IMR-90 (cell line): ENCODE measurements at regions not wholly inside any gene's neighbourhood (a gene's known extent, or its start where the extent isn't known, plus 50 kb on each side); places are given as distances from the start of the nearest gene placed in this dataset.

Experiments
- ATAC-seq: fragments of 200-7000 bp; cut with Tn5 transposase; 2 replicates; pipeline ENCODE4 v1.9.1; 2020; ENCODE audit warnings: low read depth, mild to moderate bottlenecking, moderate library complexity
- BruUV-seq: library from RNA; stranded (reverse); fragments of 400-500 nt; replicated peaks from 2 replicates; lab custom pipeline; 2021; lab: Mats Ljungman, UMichigan
- CTCF ChIA-PET: fragments of 300-600 bp; formaldehyde crosslinking; extraction: SDS; loops from one replicate; lab custom pipeline; 2021; ENCODE audit warnings: antibody characterized with exemption; lab: Yijun Ruan, JAX
- POLR2A ChIA-PET: fragments of 300-600 bp; sonication (Branson Sonifier 250); formaldehyde crosslinking; loops from one replicate; lab custom pipeline; 2022; ENCODE audit warnings: antibody characterized with exemption; ENCODE audit not compliant: unreplicated experiment; lab: Charles Lee
- DNase-seq: peaks from one replicate; pipeline ENCODE4 v3.0.0; 2013
- H2AFZ ChIP-seq: replicated peaks from 2 replicates; pipeline ENCODE3; 2013; ENCODE audit warnings: low read length, mild to moderate bottlenecking; ENCODE audit not compliant: poor library complexity
- H2AK5ac ChIP-seq: 2 replicates; pipeline ENCODE4 v1.6.1; 2013; ENCODE audit warnings: low read depth, low read length, inconsistent platforms
- H2AK9ac ChIP-seq: replicated peaks from 2 replicates; pipeline ENCODE3; 2013; ENCODE audit warnings: mild to moderate bottlenecking, low read depth, low read length, moderate library complexity; ENCODE audit not compliant: poor library complexity
- H2BK120ac ChIP-seq: 2 replicates; pipeline ENCODE4 v1.6.1; 2013; ENCODE audit warnings: low read depth, low read length, inconsistent platforms
- H2BK15ac ChIP-seq: 3 replicates; pipeline ENCODE4 v1.6.1; 2013; ENCODE audit warnings: low read depth, low read length, inconsistent platforms
- H2BK20ac ChIP-seq: 2 replicates; pipeline ENCODE4 v1.6.1; 2013; ENCODE audit warnings: low read depth, mild to moderate bottlenecking, inconsistent platforms, low read length, moderate library complexity
- H2BK5ac ChIP-seq: 2 replicates; pipeline ENCODE4 v1.6.1; 2013; ENCODE audit warnings: mild to moderate bottlenecking, low read depth, low read length, inconsistent platforms; ENCODE audit not compliant: poor library complexity, severe bottlenecking
- H3K14ac ChIP-seq: replicated peaks from 2 replicates; pipeline ENCODE4 v1.6.1; 2013; ENCODE audit warnings: low read depth, low read length, inconsistent platforms
- H3K18ac ChIP-seq: 2 replicates; pipeline ENCODE4 v1.6.1; 2013; ENCODE audit warnings: low read depth, low read length, control low read depth
- H3K23ac ChIP-seq: 2 replicates; pipeline ENCODE4 v1.6.1; 2013; ENCODE audit warnings: low read depth, low read length, inconsistent platforms
- H3K27ac ChIP-seq: 2 replicates; pipeline ENCODE4 v1.5.1; 2013; ENCODE audit warnings: mild to moderate bottlenecking, control low read depth, low read length; ENCODE audit not compliant: insufficient read depth
- H3K27me3 ChIP-seq: 2 replicates; pipeline ENCODE4 v1.6.1; 2013; ENCODE audit warnings: low read length; ENCODE audit not compliant: control insufficient read depth, insufficient read depth
- H3K36me3 ChIP-seq: 2 replicates; pipeline ENCODE4 v1.6.1; 2013; ENCODE audit warnings: low read length, mixed read lengths; ENCODE audit not compliant: control insufficient read depth, insufficient read depth
- H3K4ac ChIP-seq: 2 replicates; pipeline ENCODE4 v1.6.1; 2013; ENCODE audit warnings: low read depth, low read length, inconsistent platforms
- H3K4me1 ChIP-seq: 2 replicates; pipeline ENCODE4 v1.6.1; 2013; ENCODE audit warnings: low read length, mixed read lengths; ENCODE audit not compliant: control insufficient read depth, insufficient read depth
- H3K4me2 ChIP-seq: 2 replicates; pipeline ENCODE4 v1.6.1; 2013; ENCODE audit warnings: low read depth, mild to moderate bottlenecking, control low read depth, low read length, moderate library complexity
- H3K4me3 ChIP-seq: 2 replicates; pipeline ENCODE4 v1.5.1; 2013; ENCODE audit warnings: low read depth, mild to moderate bottlenecking, control low read depth, low read length, moderate library complexity; ENCODE audit not compliant: insufficient read depth
- H3K56ac ChIP-seq: 2 replicates; pipeline ENCODE4 v1.6.1; 2013; ENCODE audit warnings: low read length, inconsistent platforms; ENCODE audit not compliant: insufficient read depth; ENCODE audit errors: extremely low read depth
- H3K79me1 ChIP-seq, 2 experiments: 2 replicates each; pipeline ENCODE4 v1.6.1; 2013; ENCODE audit warnings: low read length in 2 of 2, inconsistent platforms in 1 of 2, low read depth in 1 of 2
- H3K9ac ChIP-seq: 2 replicates; pipeline ENCODE4 v1.6.1; 2013; ENCODE audit warnings: low read depth, low read length, control low read depth
- H3K9me1 ChIP-seq: 2 replicates; pipeline ENCODE4 v1.6.1; 2013; ENCODE audit warnings: low read length, inconsistent platforms; ENCODE audit not compliant: insufficient read depth
- H3K9me3 ChIP-seq: 2 replicates; pipeline ENCODE4 v1.6.1; 2013; ENCODE audit warnings: low read length; ENCODE audit not compliant: control insufficient read depth, insufficient read depth
- H4K20me1 ChIP-seq: 2 replicates; pipeline ENCODE4 v1.6.1; 2013; ENCODE audit warnings: low read length, inconsistent platforms; ENCODE audit not compliant: insufficient read depth
- H4K5ac ChIP-seq: 2 replicates; pipeline ENCODE4 v1.6.1; 2013; ENCODE audit warnings: mild to moderate bottlenecking, low read depth, low read length, control low read depth
- H4K8ac ChIP-seq, 2 experiments: 2 replicates each; pipeline ENCODE4 v1.6.1; 2013; ENCODE audit warnings: low read depth in 2 of 2, low read length in 2 of 2, control low read depth in 1 of 2, inconsistent platforms in 1 of 2
- H4K91ac ChIP-seq: 2 replicates; pipeline ENCODE4 v1.6.1; 2013; ENCODE audit warnings: low read depth, low read length, inconsistent platforms; ENCODE audit not compliant: insufficient read depth
- BHLHE40 ChIP-seq: fragments of 150-350 bp; IDR thresholded peaks from 2 replicates; pipeline ENCODE4 v1.6.1; 2016; ENCODE audit warnings: mild to moderate bottlenecking, low read depth, low read length
- CEBPB ChIP-seq: IDR thresholded peaks from 2 replicates; pipeline ENCODE4 v1.6.1; 2012; ENCODE audit warnings: low read depth, low read length, improper control_type of control experiment
- CHD1 ChIP-seq: IDR thresholded peaks from 2 replicates; pipeline ENCODE4 v1.6.1; 2012; ENCODE audit warnings: low read depth, low read length, improper control_type of control experiment
- CTCF ChIP-seq: conservative IDR thresholded peaks from 2 replicates; pipeline ENCODE4 v1.5.1; 2012; ENCODE audit warnings: mild to moderate bottlenecking, low read depth, low read length, improper control_type of control experiment
- ELK1 ChIP-seq: fragments of 150-350 bp; IDR thresholded peaks from 2 replicates; pipeline ENCODE4 v1.6.1; 2016; ENCODE audit warnings: low read depth, mild to moderate bottlenecking, low read length, moderate library complexity, borderline replicate concordance
- FOS ChIP-seq: fragments of 150-350 bp; IDR thresholded peaks from 2 replicates; pipeline ENCODE4 v1.6.1; 2016; ENCODE audit warnings: low read depth, low read length
- MAFK ChIP-seq: IDR thresholded peaks from 2 replicates; pipeline ENCODE4 v1.6.1; 2012; ENCODE audit warnings: low read depth, low read length, improper control_type of control experiment
- MAZ ChIP-seq: IDR thresholded peaks from 2 replicates; pipeline ENCODE4 v1.6.1; 2012; ENCODE audit warnings: low read depth, mild to moderate bottlenecking, low read length, improper control_type of control experiment, moderate library complexity, borderline replicate concordance
- MXI1 ChIP-seq: IDR thresholded peaks from 2 replicates; pipeline ENCODE4 v1.6.1; 2012; ENCODE audit warnings: low read depth, mild to moderate bottlenecking, low read length, moderate library complexity, borderline replicate concordance
- POLR2A ChIP-seq: IDR thresholded peaks from 2 replicates; pipeline ENCODE4 v1.6.1; 2012; ENCODE audit warnings: mild to moderate bottlenecking, low read depth, low read length
- RCOR1 ChIP-seq: IDR thresholded peaks from 2 replicates; pipeline ENCODE4 v1.6.1; 2012; ENCODE audit warnings: mild to moderate bottlenecking, low read length, improper control_type of control experiment; ENCODE audit not compliant: insufficient replicate concordance
- RFX5 ChIP-seq: IDR thresholded peaks from 2 replicates; pipeline ENCODE4 v1.8.0; 2012; ENCODE audit warnings: low read depth, mild to moderate bottlenecking, low read length, moderate library complexity
- SMC3 ChIP-seq: fragments of 150-350 bp; IDR thresholded peaks from 2 replicates; pipeline ENCODE4 v1.6.1; 2016; ENCODE audit warnings: low read depth, mild to moderate bottlenecking, antibody characterized with exemption, low read length, moderate library complexity
- WGBS, 2 experiments: methylation state at CpG; one replicate each; pipeline versions ENCODE4 v1.1.5 to v1.1.7; 2013; ENCODE audit warnings: missing lambda C conversion rate in 2 of 2; ENCODE audit not compliant: insufficient read length in 1 of 2; ENCODE audit errors: extremely low coverage in 2 of 2; 5-methylcytosine and 5-hydroxymethylcytosine counted together
- dilution Hi-C: fragments of 300-500 bp; cut with HindIII; formaldehyde crosslinking; loops from one replicate; pipeline ENCODE4 v1.14.3; 2018; ENCODE audit warnings: low sequenced_read_pairs; ENCODE audit not compliant: unreplicated experiment
- in situ Hi-C: fragments of 300-500 bp; cut with MboI; formaldehyde crosslinking; loops from 3 replicates; pipeline ENCODE4 v1.14.3; 2019; ENCODE audit warnings: low sequenced_read_pairs, inconsistent platforms, mixed read lengths
- intact Hi-C: fragments of 100-400 bp; cut with micrococcal nuclease; formaldehyde crosslinking; loops from 2 replicates; pipeline ENCODE4 v1.10.0; 2022

GRCh38 chr13:67917291-67917987, 687.3 kb upstream of the PCDH9 start:
- H4K20me1 ChIP-seq = no peaks in the 10 kb centered on the region
- DNase-seq (no peak), ATAC-seq (no peak)
- H3K36me3 ChIP-seq = no peaks in the 10 kb centered on the region
- no peak overlapping the region for H2AK9ac ChIP-seq
- dilution Hi-C loops (no loop called here), in situ Hi-C loops (no loop called here), intact Hi-C loops (no loop called here)
- no peaks in the 10 kb centered on the region for H3K4me1 ChIP-seq
- H3K9me1 ChIP-seq = no peaks in the 10 kb centered on the region
- no peak overlapping the region for H2BK15ac ChIP-seq
- H2AK5ac ChIP-seq = no peak overlapping the region
- H3K14ac ChIP-seq = no peak overlapping the region
- no peak overlapping the region for H4K91ac ChIP-seq
- H2BK5ac ChIP-seq = no peak overlapping the region
- H2BK120ac ChIP-seq = no peak overlapping the region
- no peak overlapping the region for H3K4me3 ChIP-seq
- H3K9ac ChIP-seq = no peak overlapping the region
- peaks cover 2% of the 10 kb centered on the region for H3K9me3 ChIP-seq
- H3K4ac ChIP-seq = no peak overlapping the region
- no peak overlapping the region for H4K5ac ChIP-seq
- no peak overlapping the region for H4K8ac ChIP-seq
- no peak overlapping the region for H3K18ac ChIP-seq
- ChIA-PET CTCF (no interaction called here), POLR2A (no interaction called here)
- H2BK20ac ChIP-seq = no peak overlapping the region
- no peak overlapping the region for H3K23ac ChIP-seq
- WGBS, 2 experiments = no CpG with 5 or more reads among the region's 5 CpGs
- no peaks in the 10 kb centered on the region for H3K79me1 ChIP-seq
- H3K27me3 ChIP-seq = no peaks in the 10 kb centered on the region
- TF ChIP-seq ELK1 (no peak), CTCF (no peak), POLR2A (no peak), CHD1 (no peak), RCOR1 (no peak), SMC3 (no peak), MAFK (no peak), FOS (no peak), CEBPB (no peak), MAZ (no peak), BHLHE40 (no peak), MXI1 (no peak), RFX5 (no peak)
- H3K27ac ChIP-seq = no peak overlapping the region
- no peak overlapping the region for H3K56ac ChIP-seq
- H3K4me2 ChIP-seq = no peak overlapping the region
- H2AFZ ChIP-seq = no peak overlapping the region
- BruUV-seq = no TSS peak
